Mammary epithelial cell (primary cell): ENCODE measurements at regions not wholly inside any gene's neighbourhood (a gene's known extent, or its start where the extent isn't known, plus 50 kb on each side); places are given as distances from the start of the nearest gene placed in this dataset.

ENCODE experiments used
- CTCF ChIP-seq, 2 donors: IDR thresholded peaks in 1 of 2; conservative IDR thresholded peaks in 1 of 2; 2 replicates each; pipeline ENCODE4 v1.5.1; 2011 to 2012; ENCODE audit warnings: inconsistent platforms in 2 of 2, low read length in 2 of 2, mild to moderate bottlenecking in 2 of 2, control low read depth in 1 of 2, low read depth in 1 of 2; ENCODE audit not compliant: insufficient read depth in 1 of 2; ENCODE audit errors: extremely low read depth in 1 of 2
- EZH2 ChIP-seq: IDR thresholded peaks from 2 replicates; pipeline ENCODE4 v1.6.1; 2012; ENCODE audit warnings: low read length, inconsistent platforms, borderline replicate concordance

GRCh38 chr5:90173299-90174030, 236.1 kb downstream of the CETN3 start:
- TF ChIP-seq CTCF (conservative IDR thresholded peaks at IDR 0.05 in 1 of 2, IDR thresholded peaks at IDR 0.05 in 1 of 2; ENCODE audit: extremely low read depth in 1 of 2, insufficient read depth in 1 of 2, low read depth in 1 of 2, low read length in 2 of 2) (no peak), EZH2 (no peak)
